ENCODE measurements at regions not wholly inside any gene's neighbourhood (a gene's known extent, or its start where the extent isn't known, plus 50 kb on each side); places are given as distances from the start of the nearest gene placed in this dataset.

- Histone ChIP-seq H2BK5ac (ENCODE audit: low read length) (no peak overlapping the region), H3K36me3 (replicated peaks in 1 of 2; ENCODE audit: control insufficient read depth in 2 of 2, insufficient read depth in 2 of 2, low read length in 2 of 2) (no peaks in the 10 kb centered on the region), H2BK15ac (ENCODE audit: low read length) (no peak overlapping the region), H2BK120ac (ENCODE audit: low read depth, low read length) (no peak overlapping the region), H2AFZ (ENCODE audit: low read length) (no peak overlapping the region), H3K4ac (ENCODE audit: low read length) (no peak overlapping the region), H2AK5ac (ENCODE audit: low read depth, low read length) (no peak overlapping the region), H3K27ac (replicated peaks; ENCODE audit: low read length) (no peak overlapping the region), H3K4me1 (ENCODE audit: control insufficient read depth in 2 of 2, insufficient read depth in 1 of 2, low read depth in 1 of 2, low read length in 2 of 2) (no peaks in the 10 kb centered on the region), H4K91ac (ENCODE audit: low read depth, low read length, poor library complexity) (no peak overlapping the region), H3K23ac (ENCODE audit: low read depth, low read length, poor library complexity) (no peak overlapping the region), H3K4me2 (ENCODE audit: insufficient read depth, low read length, poor library complexity, severe bottlenecking) (no peak overlapping the region), H3K9ac (ENCODE audit: low read depth, low read length, poor library complexity) (no peak overlapping the region), H3K27me3 (ENCODE audit: control insufficient read depth in 3 of 3, insufficient read depth in 3 of 3, low read depth in 1 of 3, low read length in 3 of 3) (no peaks in the 10 kb centered on the region), H3K9me3 (replicated peaks in 1 of 2; ENCODE audit: control insufficient read depth in 2 of 2, insufficient read depth in 1 of 2, low read depth in 1 of 2, low read length in 2 of 2) (no peaks in the 10 kb centered on the region), H4K8ac (ENCODE audit: low read depth, low read length) (no peak overlapping the region), H3K18ac (ENCODE audit: low read length) (no peak overlapping the region), H3K79me1 (ENCODE audit: low read depth, low read length) (no peaks in the 10 kb centered on the region), H2BK12ac (ENCODE audit: low read length) (no peak overlapping the region), H3K4me3 (ENCODE audit: low read length in 2 of 2) (no peak overlapping the region), H3K14ac (ENCODE audit: low read length) (no peak overlapping the region)
- no peak for DNase-seq (ENCODE audit: low spot score)
- no CpG with 5 or more reads among the region's 5 CpGs for WGBS, 2 donors (ENCODE audit: extremely low coverage in 2 of 2, insufficient read length in 2 of 2, insufficient replicate concordance in 1 of 2)
Observed at GRCh38 chr11:33475993-33476392, 218.8 kb downstream of the HIPK3 start.

DNA sequence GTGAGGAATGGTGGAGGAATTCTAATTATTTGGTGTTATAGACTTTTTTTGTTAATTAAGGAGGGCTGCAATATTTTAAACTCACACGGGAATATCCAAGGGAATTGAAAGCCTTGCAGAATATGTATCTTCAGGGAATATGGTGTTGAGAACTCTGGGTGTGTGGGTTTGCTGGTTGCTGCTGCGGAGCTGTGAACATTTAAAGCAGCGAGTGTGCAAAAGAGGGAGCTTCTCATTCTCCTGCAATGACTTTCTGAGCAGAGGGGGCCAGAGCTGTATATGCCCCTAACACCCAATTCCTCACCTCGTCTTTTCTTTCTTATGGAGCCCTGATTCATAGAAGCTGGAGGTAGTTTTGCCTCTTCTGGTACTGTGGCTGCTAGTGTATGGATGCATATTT is 217.7 kb downstream of the HIPK3 start:
- Histone ChIP-seq H3K36me3 (replicated peaks in 1 of 2; ENCODE audit: control insufficient read depth in 2 of 2, insufficient read depth in 2 of 2, low read length in 2 of 2) (no peaks in the 10 kb centered on the region), H2BK15ac (ENCODE audit: low read length) (no peak overlapping the region), H3K4me1 (ENCODE audit: control insufficient read depth in 2 of 2, insufficient read depth in 1 of 2, low read depth in 1 of 2, low read length in 2 of 2) (no peaks in the 10 kb centered on the region), H3K4me2 (ENCODE audit: insufficient read depth, low read length, poor library complexity, severe bottlenecking) (no peak overlapping the region), H2AK5ac (ENCODE audit: low read depth, low read length) (no peak overlapping the region), H2BK5ac (ENCODE audit: low read length) (no peak overlapping the region), H3K9ac (ENCODE audit: low read depth, low read length, poor library complexity) (no peak overlapping the region), H4K8ac (ENCODE audit: low read depth, low read length) (no peak overlapping the region), H3K27ac (replicated peaks; ENCODE audit: low read length) (no peak overlapping the region), H2BK120ac (ENCODE audit: low read depth, low read length) (no peak overlapping the region), H3K18ac (ENCODE audit: low read length) (no peak overlapping the region), H3K9me3 (replicated peaks in 1 of 2; ENCODE audit: control insufficient read depth in 2 of 2, insufficient read depth in 1 of 2, low read depth in 1 of 2, low read length in 2 of 2) (peaks cover 0 to 9% of the 10 kb centered on the region in 2 donors), H3K27me3 (ENCODE audit: control insufficient read depth in 3 of 3, insufficient read depth in 3 of 3, low read depth in 1 of 3, low read length in 3 of 3) (no peaks in the 10 kb centered on the region), H4K91ac (ENCODE audit: low read depth, low read length, poor library complexity) (no peak overlapping the region), H2BK12ac (ENCODE audit: low read length) (no peak overlapping the region), H2AFZ (ENCODE audit: low read length) (no peak overlapping the region), H3K4me3 (ENCODE audit: low read length in 2 of 2) (no peak overlapping the region), H3K23ac (ENCODE audit: low read depth, low read length, poor library complexity) (no peak overlapping the region), H3K4ac (ENCODE audit: low read length) (no peak overlapping the region), H3K79me1 (ENCODE audit: low read depth, low read length) (no peaks in the 10 kb centered on the region), H3K14ac (ENCODE audit: low read length) (no peak overlapping the region)
- WGBS, 2 donors (ENCODE audit: extremely low coverage in 2 of 2, insufficient read length in 2 of 2, insufficient replicate concordance in 1 of 2): no CpG with 5 or more reads among the region's 4 CpGs
- DNase-seq (ENCODE audit: low spot score): no peak

DNA sequence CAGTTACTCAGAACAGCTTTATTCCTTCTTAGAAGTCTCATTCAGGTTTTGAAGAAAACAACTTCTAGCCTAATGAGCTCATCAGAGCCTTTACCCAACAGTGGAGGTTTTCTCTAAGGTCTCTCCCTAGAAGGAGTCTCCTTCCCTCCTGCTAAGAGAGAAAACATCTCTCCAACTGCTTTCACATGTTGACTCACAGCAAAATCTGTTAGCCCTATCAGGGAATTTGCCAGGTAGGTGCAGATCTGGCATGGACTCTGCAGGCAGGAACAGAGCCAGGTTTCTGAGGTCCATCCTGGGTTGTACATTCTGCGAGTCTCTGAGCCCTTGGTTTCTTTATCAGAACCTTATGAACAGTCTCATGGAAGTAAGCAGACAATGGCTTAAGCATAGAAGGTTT is 214.4 kb downstream of the HIPK3 start:
- Histone ChIP-seq H2BK15ac (ENCODE audit: low read length) (no peak overlapping the region), H2AK5ac (ENCODE audit: low read depth, low read length) (no peak overlapping the region), H3K36me3 (replicated peaks in 1 of 2; ENCODE audit: control insufficient read depth in 2 of 2, insufficient read depth in 2 of 2, low read length in 2 of 2) (no peaks in the 10 kb centered on the region), H3K4me3 (ENCODE audit: low read length in 2 of 2) (no peak overlapping the region), H3K23ac (ENCODE audit: low read depth, low read length, poor library complexity) (no peak overlapping the region), H3K9ac (ENCODE audit: low read depth, low read length, poor library complexity) (no peak overlapping the region), H3K4ac (ENCODE audit: low read length) (no peak overlapping the region), H3K79me1 (ENCODE audit: low read depth, low read length) (no peaks in the 10 kb centered on the region), H3K9me3 (replicated peaks in 1 of 2; ENCODE audit: control insufficient read depth in 2 of 2, insufficient read depth in 1 of 2, low read depth in 1 of 2, low read length in 2 of 2) (peaks cover 0 to 11% of the 10 kb centered on the region in 2 donors), H4K91ac (ENCODE audit: low read depth, low read length, poor library complexity) (no peak overlapping the region), H2BK120ac (ENCODE audit: low read depth, low read length) (no peak overlapping the region), H3K4me2 (ENCODE audit: insufficient read depth, low read length, poor library complexity, severe bottlenecking) (no peak overlapping the region), H2AFZ (ENCODE audit: low read length) (no peak overlapping the region), H3K14ac (ENCODE audit: low read length) (no peak overlapping the region), H4K8ac (ENCODE audit: low read depth, low read length) (no peak overlapping the region), H3K27me3 (ENCODE audit: control insufficient read depth in 3 of 3, insufficient read depth in 3 of 3, low read depth in 1 of 3, low read length in 3 of 3) (no peaks in the 10 kb centered on the region), H3K18ac (ENCODE audit: low read length) (no peak overlapping the region), H3K27ac (replicated peaks; ENCODE audit: low read length) (no peak overlapping the region), H2BK5ac (ENCODE audit: low read length) (no peak overlapping the region), H2BK12ac (ENCODE audit: low read length) (no peak overlapping the region), H3K4me1 (ENCODE audit: control insufficient read depth in 2 of 2, insufficient read depth in 1 of 2, low read depth in 1 of 2, low read length in 2 of 2) (no peaks in the 10 kb centered on the region)
- no peak for DNase-seq (ENCODE audit: low spot score)
- WGBS, 2 donors (ENCODE audit: extremely low coverage in 2 of 2, insufficient read length in 2 of 2, insufficient replicate concordance in 1 of 2): no CpG with 5 or more reads among the region's 1 CpG

DNA sequence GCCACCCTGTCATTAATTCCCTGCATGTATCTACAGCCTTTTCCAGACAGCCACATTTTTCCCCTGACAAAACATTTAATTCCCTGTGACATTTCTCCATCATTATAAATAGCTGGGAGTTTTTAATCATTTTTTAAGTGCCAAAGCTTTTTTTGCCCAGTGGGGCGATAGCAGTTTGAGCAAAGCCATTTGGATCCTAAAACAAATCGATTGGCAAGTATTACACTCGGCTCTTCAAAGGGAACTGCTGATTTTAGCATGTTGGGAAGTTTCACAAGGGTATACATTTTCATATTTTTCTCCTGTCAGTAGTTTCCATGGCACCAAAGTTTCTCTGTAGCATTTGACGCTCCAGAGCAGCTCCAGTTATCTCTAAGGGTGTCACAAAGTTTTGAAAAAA is 210.8 kb downstream of the HIPK3 start:
- H3K23ac ChIP-seq (ENCODE audit: low read depth, low read length, poor library complexity): no peak overlapping the region
- no peak overlapping the region for H2BK12ac ChIP-seq (ENCODE audit: low read length)
- no peak overlapping the region for H2BK5ac ChIP-seq (ENCODE audit: low read length)
- H3K14ac ChIP-seq (ENCODE audit: low read length): no peak overlapping the region
- H4K91ac ChIP-seq (ENCODE audit: low read depth, low read length, poor library complexity): no peak overlapping the region
- no peak overlapping the region for H3K4me2 ChIP-seq (ENCODE audit: insufficient read depth, low read length, poor library complexity, severe bottlenecking)
- H3K36me3 ChIP-seq (replicated peaks in 1 of 2; ENCODE audit: control insufficient read depth in 2 of 2, insufficient read depth in 2 of 2, low read length in 2 of 2): no peaks in the 10 kb centered on the region
- no peak overlapping the region for H2AFZ ChIP-seq (ENCODE audit: low read length)
- H3K4ac ChIP-seq (ENCODE audit: low read length): no peak overlapping the region
- no peak overlapping the region for H2BK15ac ChIP-seq (ENCODE audit: low read length)
- H3K27ac ChIP-seq (replicated peaks; ENCODE audit: low read length): no peak overlapping the region
- DNase-seq (ENCODE audit: low spot score): no peak
- no peak overlapping the region for H2BK120ac ChIP-seq (ENCODE audit: low read depth, low read length)
- H2AK5ac ChIP-seq (ENCODE audit: low read depth, low read length): no peak overlapping the region
- H4K8ac ChIP-seq (ENCODE audit: low read depth, low read length): no peak overlapping the region
- H3K18ac ChIP-seq (ENCODE audit: low read length): no peak overlapping the region
- H3K79me1 ChIP-seq (ENCODE audit: low read depth, low read length): no peaks in the 10 kb centered on the region
- peaks cover 0 to 11% of the 10 kb centered on the region in 2 donors for H3K9me3 ChIP-seq (replicated peaks in 1 of 2; ENCODE audit: control insufficient read depth in 2 of 2, insufficient read depth in 1 of 2, low read depth in 1 of 2, low read length in 2 of 2)
- no CpG with 5 or more reads among the region's 4 CpGs for WGBS, 2 donors (ENCODE audit: extremely low coverage in 2 of 2, insufficient read length in 2 of 2, insufficient replicate concordance in 1 of 2)
- no peak overlapping the region for H3K9ac ChIP-seq (ENCODE audit: low read depth, low read length, poor library complexity)
- H3K4me1 ChIP-seq (ENCODE audit: control insufficient read depth in 2 of 2, insufficient read depth in 1 of 2, low read depth in 1 of 2, low read length in 2 of 2): no peaks in the 10 kb centered on the region
- no peak overlapping the region for H3K4me3 ChIP-seq (ENCODE audit: low read length in 2 of 2)
- H3K27me3 ChIP-seq (ENCODE audit: control insufficient read depth in 3 of 3, insufficient read depth in 3 of 3, low read depth in 1 of 3, low read length in 3 of 3): no peaks in the 10 kb centered on the region
